A673 (cell line): ENCODE measurements at regions not wholly inside any gene's neighbourhood (a gene's known extent, or its start where the extent isn't known, plus 50 kb on each side); places are given as distances from the start of the nearest gene placed in this dataset.

ENCODE experiments used
- EZH2 ChIP-seq: fragments of 200-600 bp; sonication (generic); IDR thresholded peaks from 2 replicates; pipeline ENCODE4 v1.6.1; 2017; ENCODE audit warnings: borderline replicate concordance, low read depth, mild to moderate bottlenecking, mixed read lengths, antibody characterized with exemption, low read length; ENCODE audit not compliant: poor library complexity, severe bottlenecking
- TF ChIP-seq, protein P1 (sequence below): fragments of 300-800, 200-600 bp; sonication (generic); conservative IDR thresholded peaks from 2 replicates; pipeline ENCODE4 v1.5.1; 2017; ENCODE audit warnings: low read depth, mild to moderate bottlenecking, antibody characterized with exemption, low read length, moderate library complexity, mixed read lengths

DNA sequence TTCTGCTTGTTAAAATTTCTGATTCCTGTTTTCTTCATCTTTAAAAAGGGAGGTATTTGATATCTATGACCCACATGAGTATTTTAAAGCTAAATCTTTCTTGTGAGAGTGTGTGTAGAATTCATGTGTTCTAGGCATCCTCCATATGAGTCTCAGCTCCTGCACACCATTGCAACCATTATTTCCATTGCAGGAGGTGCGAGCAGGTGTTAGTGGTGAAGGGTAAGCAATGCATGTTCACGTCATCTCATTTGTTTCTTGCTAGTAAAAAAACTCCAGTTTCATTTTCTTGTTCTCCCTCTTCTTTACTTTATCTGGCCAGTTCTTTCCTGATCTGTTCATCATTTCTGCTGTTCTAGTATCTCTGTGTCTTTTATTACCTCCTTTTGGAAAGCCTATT is 100.5 kb downstream of the ADRA2A start:
- no peak for TF ChIP-seq EZH2
- TF ChIP-seq, protein P1, sequence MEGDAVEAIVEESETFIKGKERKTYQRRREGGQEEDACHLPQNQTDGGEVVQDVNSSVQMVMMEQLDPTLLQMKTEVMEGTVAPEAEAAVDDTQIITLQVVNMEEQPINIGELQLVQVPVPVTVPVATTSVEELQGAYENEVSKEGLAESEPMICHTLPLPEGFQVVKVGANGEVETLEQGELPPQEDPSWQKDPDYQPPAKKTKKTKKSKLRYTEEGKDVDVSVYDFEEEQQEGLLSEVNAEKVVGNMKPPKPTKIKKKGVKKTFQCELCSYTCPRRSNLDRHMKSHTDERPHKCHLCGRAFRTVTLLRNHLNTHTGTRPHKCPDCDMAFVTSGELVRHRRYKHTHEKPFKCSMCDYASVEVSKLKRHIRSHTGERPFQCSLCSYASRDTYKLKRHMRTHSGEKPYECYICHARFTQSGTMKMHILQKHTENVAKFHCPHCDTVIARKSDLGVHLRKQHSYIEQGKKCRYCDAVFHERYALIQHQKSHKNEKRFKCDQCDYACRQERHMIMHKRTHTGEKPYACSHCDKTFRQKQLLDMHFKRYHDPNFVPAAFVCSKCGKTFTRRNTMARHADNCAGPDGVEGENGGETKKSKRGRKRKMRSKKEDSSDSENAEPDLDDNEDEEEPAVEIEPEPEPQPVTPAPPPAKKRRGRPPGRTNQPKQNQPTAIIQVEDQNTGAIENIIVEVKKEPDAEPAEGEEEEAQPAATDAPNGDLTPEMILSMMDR, result no peak
